CD14-positive monocyte (primary cell): ENCODE measurements at regions not wholly inside any gene's neighbourhood (a gene's known extent, or its start where the extent isn't known, plus 50 kb on each side); places are given as distances from the start of the nearest gene placed in this dataset.

Experiments
- DNase-seq, 3 donors: peaks; one replicate each; pipeline ENCODE4 v3.0.0-alpha.2; 2011 to 2022
- H2AFZ ChIP-seq: 2 replicates; pipeline ENCODE4 v1.6.0; 2012; ENCODE audit warnings: mild to moderate bottlenecking, low read depth, low read length, inconsistent platforms; ENCODE audit not compliant: insufficient read depth, poor library complexity, severe bottlenecking
- H3K27ac ChIP-seq, 2 donors: 1 replicate in 1 of 2; 2 replicates in 1 of 2; pipeline ENCODE4 v1.5.1; 2012 to 2013; ENCODE audit warnings: low read length in 2 of 2, control low read depth in 1 of 2, inconsistent platforms in 1 of 2, low read depth in 1 of 2, mild to moderate bottlenecking in 1 of 2
- H3K27me3 ChIP-seq, 2 donors: one replicate each; pipeline versions ENCODE4 v1.6.0 to v1.6.1; 2011 to 2013; ENCODE audit warnings: low read length in 2 of 2; ENCODE audit not compliant: control insufficient read depth in 2 of 2, insufficient read depth in 2 of 2
- H3K36me3 ChIP-seq, 2 donors: replicated peaks in 1 of 2; 1 replicate in 1 of 2; 2 replicates in 1 of 2; pipeline versions ENCODE4 v1.5.1 to v1.6.1; 2012 to 2013; ENCODE audit warnings: low read length in 2 of 2, control low read depth in 1 of 2, inconsistent platforms in 1 of 2, mild to moderate bottlenecking in 1 of 2; ENCODE audit not compliant: insufficient read depth in 2 of 2, control insufficient read depth in 1 of 2
- H3K4me1 ChIP-seq, 2 donors: 1 replicate in 1 of 2; 2 replicates in 1 of 2; pipeline versions ENCODE4 v1.5.1 to v1.6.1; 2012 to 2013; ENCODE audit warnings: low read length in 2 of 2, control low read depth in 1 of 2, inconsistent platforms in 1 of 2, mild to moderate bottlenecking in 1 of 2, moderate library complexity in 1 of 2; ENCODE audit not compliant: insufficient read depth in 2 of 2, control insufficient read depth in 1 of 2
- H3K4me2 ChIP-seq: replicated peaks from 2 replicates; pipeline ENCODE3; 2012; ENCODE audit warnings: low read length, moderate library complexity, mild to moderate bottlenecking; ENCODE audit not compliant: poor library complexity, severe bottlenecking; ENCODE audit errors: extremely low read depth
- H3K4me3 ChIP-seq, 3 experiments: fragments of 200-600 bp in 1 of 3; sonication (generic) in 1 of 3; replicated peaks in 1 of 3; 1 replicate in 2 of 3; 2 replicates in 1 of 3; pipeline ENCODE4 v1.5.1; 2011 to 2013; ENCODE audit warnings: low read length in 3 of 3, mild to moderate bottlenecking in 3 of 3, control low read depth in 2 of 3, low read depth in 2 of 3, inconsistent platforms in 1 of 3, moderate library complexity in 1 of 3
- H3K79me2 ChIP-seq: 2 replicates; pipeline ENCODE4 v1.6.0; 2012; ENCODE audit warnings: mild to moderate bottlenecking, control low read depth, inconsistent platforms, low read length, moderate library complexity; ENCODE audit not compliant: insufficient read depth
- H3K9ac ChIP-seq: 2 replicates; pipeline ENCODE4 v1.6.0; 2017; ENCODE audit warnings: low read length, mild to moderate bottlenecking; ENCODE audit not compliant: insufficient read depth, poor library complexity, severe bottlenecking
- H3K9me3 ChIP-seq, 2 donors: replicated peaks in 1 of 2; 1 replicate in 1 of 2; 2 replicates in 1 of 2; pipeline versions ENCODE4 v1.5.1 to v1.6.1; 2012 to 2013; ENCODE audit warnings: low read length in 2 of 2, control low read depth in 1 of 2; ENCODE audit not compliant: control insufficient read depth in 1 of 2, insufficient read depth in 1 of 2
- H4K20me1 ChIP-seq: 2 replicates; pipeline ENCODE4 v1.6.0; 2012; ENCODE audit warnings: mild to moderate bottlenecking, low read length, control low read depth, moderate library complexity; ENCODE audit not compliant: insufficient read depth
- H3K27ac Mint-ChIP-seq, 7 donors: one replicate each; pipeline ENCODE4 v1.8.0; 2020; ENCODE audit warnings: mild to moderate bottlenecking in 7 of 7, mixed read lengths in 7 of 7, moderate library complexity in 6 of 7, inconsistent platforms in 2 of 7
- H3K27me3 Mint-ChIP-seq, 3 donors: one replicate each; pipeline ENCODE4 v1.8.0; 2021 to 2022; ENCODE audit warnings: low read depth in 3 of 3, mild to moderate bottlenecking in 3 of 3, mixed read lengths in 3 of 3, moderate library complexity in 3 of 3, inconsistent platforms in 1 of 3
- H3K36me3 Mint-ChIP-seq, 2 donors: one replicate each; pipeline ENCODE4 v1.8.0; 2020; ENCODE audit warnings: mixed read lengths in 2 of 2, inconsistent platforms in 1 of 2, mild to moderate bottlenecking in 1 of 2
- H3K4me1 Mint-ChIP-seq: one replicate; pipeline ENCODE4 v1.8.0; 2020; ENCODE audit warnings: mild to moderate bottlenecking, mixed read lengths
- H3K4me3 Mint-ChIP-seq, 2 donors: one replicate each; pipeline ENCODE4 v1.8.0; 2020; ENCODE audit warnings: mild to moderate bottlenecking in 2 of 2, mixed read lengths in 2 of 2, moderate library complexity in 1 of 2
- H3K9me3 Mint-ChIP-seq, 7 donors: one replicate each; pipeline ENCODE4 v1.8.0; 2020 to 2022; ENCODE audit warnings: mixed read lengths in 7 of 7, mild to moderate bottlenecking in 6 of 7, moderate library complexity in 6 of 7, inconsistent platforms in 2 of 7
- CTCF ChIP-seq: fragments of 200-600 bp; IDR thresholded peaks from one replicate; pipeline ENCODE4 v1.8.0; 2022; ENCODE audit warnings: antibody characterized with exemption, mild to moderate bottlenecking
- WGBS: methylation state at CpG from one replicate; pipeline ENCODE4 v1.1.5; 2013; ENCODE audit warnings: missing lambda C conversion rate; ENCODE audit not compliant: insufficient coverage; 5-methylcytosine and 5-hydroxymethylcytosine counted together
- intact Hi-C, 2 donors: fragments of 100-400 bp; cut with micrococcal nuclease; formaldehyde crosslinking; loops; one replicate each; pipeline versions ENCODE4 v1.15.0 to v1.15.1; 2023

GRCh38 chr13:54513254-54513653, 1484.6 kb downstream of the OLFM4 start:
- H3K9ac ChIP-seq: no peak overlapping the region
- DNase-seq: no peak
- no peak overlapping the region for H2AFZ ChIP-seq
- H3K27ac ChIP-seq: no peak overlapping the region
- Mint-ChIP-seq H3K4me1 (no peaks in the 10 kb centered on the region), H3K4me3 (no peak overlapping the region), H3K9me3 (peaks cover 0 to 4% (median 0%) of the 10 kb centered on the region in 7 donors), H3K27me3 (no peaks in the 10 kb centered on the region), H3K27ac (no peak overlapping the region), H3K36me3 (no peaks in the 10 kb centered on the region)
- WGBS: no CpG with 5 or more reads among the region's 1 CpG
- H3K4me1 ChIP-seq: no peaks in the 10 kb centered on the region
- no peak for TF ChIP-seq CTCF
- H3K9me3 ChIP-seq: no peaks in the 10 kb centered on the region
- no peaks in the 10 kb centered on the region for H3K79me2 ChIP-seq
- no peaks in the 10 kb centered on the region for H3K36me3 ChIP-seq
- H4K20me1 ChIP-seq: no peaks in the 10 kb centered on the region
- no peak overlapping the region for H3K4me2 ChIP-seq
- no peak overlapping the region for H3K4me3 ChIP-seq
- intact Hi-C loops: no loop called here
- no peaks in the 10 kb centered on the region for H3K27me3 ChIP-seq

- Histone ChIP-seq H4K20me1 (no peaks in the 10 kb centered on the region), H3K9ac (no peak overlapping the region), H2AFZ (no peak overlapping the region), H3K4me2 (no peak overlapping the region), H3K4me1 (no peaks in the 10 kb centered on the region), H3K79me2 (no peaks in the 10 kb centered on the region), H3K27me3 (no peaks in the 10 kb centered on the region), H3K4me3 (no peak overlapping the region), H3K36me3 (no peaks in the 10 kb centered on the region), H3K27ac (no peak overlapping the region), H3K9me3 (no peaks in the 10 kb centered on the region)
- no peaks in the 10 kb centered on the region for H3K4me1 Mint-ChIP-seq
- no peak for DNase-seq
- no peak for TF ChIP-seq CTCF
- no peak overlapping the region for H3K27ac Mint-ChIP-seq
- H3K27me3 Mint-ChIP-seq: no peaks in the 10 kb centered on the region
- no CpG with 5 or more reads among the region's 3 CpGs for WGBS
- H3K9me3 Mint-ChIP-seq: no peaks in the 10 kb centered on the region
- intact Hi-C loops: no loop called here
- no peaks in the 10 kb centered on the region for H3K36me3 Mint-ChIP-seq
- no peak overlapping the region for H3K4me3 Mint-ChIP-seq
Observed at GRCh38 chr13:54536112-54536511, 1507.5 kb downstream of the OLFM4 start.
